Umbilical cord (tissue), 1 donor: ENCODE measurements at regions not wholly inside any gene's neighbourhood (a gene's known extent, or its start where the extent isn't known, plus 50 kb on each side); places are given as distances from the start of the nearest gene placed in this dataset.

Experiments used
- DNase-seq: peaks from one replicate; pipeline ENCODE4 v3.0.0-alpha.2; 2015; ENCODE audit warnings: low spot score

DNA sequence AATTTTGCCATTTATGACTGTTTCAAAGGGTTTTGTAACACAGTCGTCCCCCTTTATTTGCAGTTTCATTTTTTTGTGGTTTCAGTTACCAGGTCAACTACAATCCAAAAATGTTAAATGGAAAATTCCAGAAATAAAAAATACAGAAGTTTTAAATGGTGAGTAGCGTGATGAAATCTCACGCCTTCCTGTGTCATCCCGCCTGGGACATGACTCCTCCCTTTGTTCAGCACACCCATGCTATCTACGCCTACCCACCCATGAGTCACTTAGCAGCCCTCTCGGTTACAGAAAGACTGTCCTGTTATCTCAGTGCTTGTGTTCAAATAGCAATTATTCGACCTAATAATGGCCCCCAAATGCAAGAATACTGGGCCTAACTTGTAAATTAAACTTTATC lies 765.3 kb upstream of the ADAMTS16 start:
- DNase-seq: no peak

- no peak for DNase-seq
Observed at GRCh38 chr5:4375640-4376039, 764.5 kb upstream of the ADAMTS16 start.

GRCh38 chr5:4383102-4383501 lies 757.0 kb upstream of the ADAMTS16 start:
- DNase-seq: no peak

- DNase-seq: no peak
Observed at GRCh38 chr5:4383518-4384198, 756.5 kb upstream of the ADAMTS16 start.

- no peak for DNase-seq
Observed at GRCh38 chr5:4384649-4385048, 755.5 kb upstream of the ADAMTS16 start.

DNA sequence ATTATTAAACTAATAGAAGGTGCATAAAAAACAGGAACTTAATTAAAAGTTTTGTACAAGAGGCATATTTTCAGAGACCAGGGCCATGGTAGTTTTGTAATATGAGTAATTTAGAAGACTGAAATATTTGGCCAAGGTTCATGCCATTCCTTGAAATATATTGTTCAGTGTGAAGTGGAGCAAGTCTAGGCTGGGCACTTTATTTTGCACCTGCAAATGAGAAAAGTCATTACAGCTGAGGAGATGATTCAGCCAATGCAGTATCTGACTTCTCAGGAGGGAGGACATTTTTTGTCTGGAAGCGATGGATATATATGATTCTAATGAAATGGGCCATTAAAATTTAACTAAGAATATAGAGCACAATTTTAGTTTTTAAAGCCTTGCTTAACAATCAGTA lies 754.0 kb upstream of the ADAMTS16 start:
- no peak for DNase-seq

- DNase-seq: no peak
Observed at GRCh38 chr5:4387290-4387689, 752.8 kb upstream of the ADAMTS16 start.

GRCh38 chr5:4395752-4396151 lies 744.4 kb upstream of the ADAMTS16 start:
- no peak for DNase-seq

DNA sequence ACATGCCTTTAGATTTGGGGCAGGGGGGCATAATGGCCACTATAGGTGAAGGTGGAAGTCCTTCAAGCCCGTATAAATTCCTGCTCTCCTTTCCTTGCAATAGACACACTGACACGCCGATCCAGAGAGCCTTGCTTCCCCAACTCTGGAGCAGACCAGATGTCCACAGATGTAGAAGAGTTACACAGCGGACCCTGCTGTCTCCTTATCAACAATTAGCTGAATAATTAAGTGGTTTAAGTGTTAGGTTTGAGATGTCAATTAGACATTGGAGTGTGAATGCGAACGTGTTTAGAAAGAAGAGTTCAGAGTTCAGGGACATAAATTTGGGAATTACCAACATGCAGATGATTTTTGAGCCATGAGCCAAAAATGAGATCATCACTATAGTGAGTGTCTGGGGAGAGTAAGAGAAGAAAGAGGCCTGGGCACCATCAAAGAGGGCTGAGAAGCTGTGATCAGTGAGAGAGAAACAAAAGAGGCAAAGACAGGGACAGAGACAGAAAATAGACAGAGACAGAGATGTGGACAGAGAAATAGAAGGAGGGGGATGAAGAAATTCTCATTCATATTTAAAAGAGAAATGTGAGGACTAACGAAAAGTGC lies 734.4 kb upstream of the ADAMTS16 start:
- DNase-seq: no peak

- DNase-seq: no peak
Observed at GRCh38 chr5:4410151-4410550, 730.0 kb upstream of the ADAMTS16 start.

DNA sequence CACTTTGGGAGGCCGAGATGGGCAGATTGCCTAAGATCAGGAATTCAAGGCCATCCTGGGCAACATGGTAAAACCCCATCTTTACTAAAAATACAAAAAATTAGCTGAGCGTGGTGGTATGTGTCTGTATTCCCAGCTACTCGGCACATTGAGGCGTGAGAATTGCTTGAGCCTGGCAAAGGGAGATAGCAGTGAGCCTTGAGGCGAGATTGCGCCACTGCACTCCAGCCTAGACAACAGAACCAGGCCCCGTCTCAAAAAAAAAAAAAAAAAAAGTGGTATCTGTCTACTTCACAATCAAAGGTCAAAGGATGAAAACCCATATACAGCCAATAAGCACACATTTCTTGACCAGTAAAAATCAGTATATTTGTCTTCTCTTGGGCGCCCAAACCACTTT lies 728.5 kb upstream of the ADAMTS16 start:
- DNase-seq: no peak

DNA sequence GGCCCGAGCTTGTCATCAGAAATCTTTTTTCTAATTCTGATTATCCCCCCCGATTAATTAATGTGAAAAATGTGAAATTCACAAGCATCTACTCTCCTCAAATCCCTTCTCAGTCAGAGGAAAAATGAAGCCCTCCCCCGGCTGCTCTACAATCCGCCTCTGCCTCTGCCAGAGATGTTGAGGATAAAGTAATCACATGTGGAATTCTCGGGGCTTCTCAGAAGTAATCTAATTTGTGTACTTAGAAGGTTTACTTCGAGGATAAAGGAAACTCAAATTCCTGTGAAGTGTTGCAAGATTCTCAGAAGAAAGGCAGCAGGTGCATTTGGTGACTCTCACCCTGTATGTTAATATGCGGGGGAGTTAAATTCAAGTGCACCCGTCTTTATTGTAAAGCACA lies 726.1 kb upstream of the ADAMTS16 start:
- DNase-seq: no peak

DNA sequence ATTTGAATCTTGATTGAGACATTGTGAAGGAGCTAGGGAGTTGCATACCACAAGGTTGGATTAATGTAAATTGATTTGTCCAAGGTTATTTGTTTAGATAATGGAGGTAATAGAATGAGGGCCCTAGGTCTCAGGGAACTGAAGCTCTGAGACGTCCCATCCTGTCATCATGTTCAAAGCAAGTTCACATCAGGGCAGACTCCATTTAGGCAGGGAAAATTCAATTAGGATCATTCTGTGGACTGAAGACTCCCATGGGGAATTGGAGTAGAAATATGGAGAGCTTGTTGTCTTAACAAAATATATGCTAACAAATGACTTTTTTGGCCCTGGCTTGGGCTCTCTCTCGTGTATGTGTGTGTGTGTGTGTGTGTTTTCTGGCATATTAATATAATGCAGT lies 722.0 kb upstream of the ADAMTS16 start:
- DNase-seq: no peak

DNA sequence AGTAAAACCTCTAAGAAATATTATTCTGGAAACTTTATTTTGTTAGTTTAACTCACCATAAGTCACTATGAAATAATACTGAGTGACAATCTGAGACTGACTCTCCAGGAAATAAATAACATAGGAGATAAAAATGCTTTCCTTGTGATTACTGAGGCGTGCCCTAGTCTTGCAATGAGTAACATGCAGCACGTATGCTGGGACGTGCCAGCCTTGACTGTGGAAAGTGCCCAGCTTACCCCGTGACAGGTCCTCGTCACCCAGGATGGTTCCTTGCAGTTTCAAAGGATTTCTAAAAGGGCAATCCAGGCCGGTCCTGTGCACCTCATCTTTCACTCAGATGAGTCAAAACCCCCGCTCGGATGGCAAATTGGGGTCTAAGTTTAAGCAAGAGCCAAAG lies 720.8 kb upstream of the ADAMTS16 start:
- no peak for DNase-seq

DNA sequence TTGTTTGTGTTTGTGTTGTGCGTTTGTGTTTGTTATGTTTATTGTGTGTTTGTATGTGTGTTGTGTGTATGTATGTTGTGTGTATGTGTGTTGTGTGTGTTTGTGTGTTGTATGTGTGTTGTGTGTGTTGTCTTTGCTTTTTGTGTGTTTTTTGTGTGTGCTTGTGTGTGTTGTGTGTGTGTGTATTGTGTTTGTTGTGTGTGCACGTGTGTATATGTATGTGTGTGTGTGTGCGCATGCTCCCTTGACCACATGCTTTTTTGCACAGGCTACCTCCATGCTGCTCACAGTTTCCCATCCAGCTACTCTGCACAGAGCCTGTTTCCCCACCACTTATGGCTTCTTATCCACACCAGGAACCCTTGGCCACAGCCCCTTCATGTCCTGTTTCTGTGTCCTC lies 720.0 kb upstream of the ADAMTS16 start:
- no peak for DNase-seq

DNA sequence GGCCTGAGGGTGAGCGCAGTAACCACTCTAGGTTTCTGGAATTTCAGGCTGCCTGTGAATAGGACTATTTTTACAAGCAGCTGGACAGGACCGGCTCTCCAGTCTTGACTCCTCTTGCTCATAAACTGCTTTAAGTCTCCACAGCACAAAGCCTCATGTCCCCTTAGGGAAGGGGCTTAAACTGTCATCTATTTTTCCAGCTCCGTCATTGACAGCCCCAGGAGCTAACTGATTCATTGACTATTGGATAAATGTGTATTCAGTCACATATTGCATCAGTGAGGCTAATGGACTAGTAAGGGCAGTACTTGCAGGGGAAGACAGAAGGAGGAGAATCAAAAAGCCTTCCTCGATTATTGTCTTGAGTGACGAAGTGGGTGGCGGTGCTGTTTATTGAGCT lies 719.4 kb upstream of the ADAMTS16 start:
- DNase-seq: no peak

DNA sequence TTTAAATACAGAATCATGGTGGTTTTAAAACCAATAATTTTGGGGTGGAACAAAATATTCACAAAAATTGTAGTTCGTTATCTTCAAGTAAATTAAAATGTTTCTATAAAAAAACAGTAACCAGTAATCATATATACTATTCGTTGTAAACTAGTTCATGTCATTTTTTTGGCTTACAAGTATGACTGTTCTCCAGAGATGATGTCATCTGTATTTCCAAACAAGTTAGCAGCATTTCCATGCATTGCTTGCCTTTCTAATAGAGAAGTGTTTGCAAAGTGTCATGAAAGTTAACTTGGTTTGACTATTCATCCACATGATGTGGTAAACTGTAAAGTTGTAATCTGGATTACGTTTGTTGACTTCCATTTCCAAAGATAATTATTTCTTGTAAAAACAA lies 717.9 kb upstream of the ADAMTS16 start:
- no peak for DNase-seq

DNA sequence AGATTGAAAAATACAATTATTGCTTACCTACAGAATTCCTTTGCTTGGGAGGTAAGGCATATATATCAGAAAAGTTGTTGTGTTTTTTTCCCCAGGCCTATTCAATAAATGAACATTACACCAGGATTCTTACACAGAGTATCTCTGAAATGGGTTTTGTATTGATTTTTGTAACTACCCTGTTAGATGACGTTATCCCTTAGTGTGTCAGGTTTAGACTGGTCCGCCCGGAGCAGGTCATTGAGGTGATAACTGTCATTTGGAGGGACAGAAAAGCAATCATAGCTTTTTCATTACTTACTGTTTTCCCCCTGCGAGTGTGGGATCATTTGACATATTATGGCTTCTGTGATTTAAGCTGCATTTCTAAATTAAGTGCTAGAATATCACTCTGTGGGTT lies 715.2 kb upstream of the ADAMTS16 start:
- no peak for DNase-seq

DNA sequence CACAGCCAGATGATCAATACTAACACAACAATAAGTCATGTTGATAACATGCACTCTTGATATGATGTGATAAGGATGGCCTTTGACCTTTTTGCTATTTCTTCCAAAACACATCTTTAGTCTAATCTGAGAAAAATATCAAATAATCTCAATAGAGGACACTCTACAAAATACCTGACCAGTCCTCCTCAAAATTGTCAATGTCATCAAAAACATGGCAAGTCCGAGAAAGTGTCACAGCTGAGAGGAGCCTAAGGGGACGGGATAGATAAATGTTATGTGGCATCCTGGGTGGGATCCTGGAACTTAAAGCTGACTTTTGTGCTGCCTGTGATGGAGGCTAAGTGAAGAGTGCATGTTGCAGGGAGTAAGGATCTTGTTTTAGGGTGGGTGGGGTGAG lies 699.6 kb upstream of the ADAMTS16 start:
- DNase-seq: no peak

DNA sequence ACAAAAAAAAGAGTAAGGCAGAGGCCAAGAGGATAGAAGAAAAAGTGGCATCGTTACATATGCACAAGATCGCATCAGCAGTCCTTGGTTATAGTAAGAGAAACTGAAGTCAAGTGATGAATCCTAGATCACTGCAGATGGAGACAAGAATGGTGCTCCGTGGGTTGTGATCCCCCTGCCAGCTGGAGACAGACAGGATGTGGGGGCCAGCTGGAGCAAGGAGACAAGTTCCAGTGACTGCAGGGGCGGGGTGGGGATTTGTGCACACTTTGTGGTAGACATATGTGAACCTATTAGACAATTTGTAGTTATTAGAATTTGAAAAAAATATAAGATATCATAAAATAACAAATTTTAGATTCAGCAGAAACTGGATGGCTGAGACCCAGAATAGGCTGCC lies 697.9 kb upstream of the ADAMTS16 start:
- DNase-seq: no peak

GRCh38 chr5:4447657-4448056 lies 692.5 kb upstream of the ADAMTS16 start:
- DNase-seq: no peak

- no peak for DNase-seq
Observed at GRCh38 chr5:4453655-4454054, 686.5 kb upstream of the ADAMTS16 start.

GRCh38 chr5:4479426-4479825 lies 660.7 kb upstream of the ADAMTS16 start:
- no peak for DNase-seq
